Pancreas (tissue), 10 donors: ENCODE measurements at regions not wholly inside any gene's neighbourhood (a gene's known extent, or its start where the extent isn't known, plus 50 kb on each side); places are given as distances from the start of the nearest gene placed in this dataset.

Source experiments
- ATAC-seq, 4 donors: fragments of 200-7000 bp; cut with Tn5 transposase; one replicate each; pipeline versions ENCODE4 v1.8.0 to v1.9.1; 2020; ENCODE audit warnings: mild to moderate bottlenecking in 4 of 4, moderate library complexity in 4 of 4
- DNase-seq, 6 donors: peaks; one replicate each; pipeline ENCODE4 v3.0.0-alpha.2; 2020
- FAIRE-seq: peaks from 2 replicates; lab custom pipeline; 2012; peaks lifted over from hg19 to GRCh38; lab: Jason Lieb, UNC
- H3K27ac ChIP-seq, 4 donors: fragments of 200-600 bp; sonication (generic); 1 replicate in 3 of 4; 2 replicates in 1 of 4; pipeline versions ENCODE4 v1.5.0 to v1.8.0; 2020
- H3K27me3 ChIP-seq, 4 donors: fragments of 200-600 bp; one replicate each; pipeline ENCODE4 v1.8.0; 2021
- H3K36me3 ChIP-seq, 3 donors: fragments of 200-600 bp; sonication (generic) in 1 of 3; one replicate each; pipeline versions ENCODE4 v1.5.0 to v1.8.0; 2020 to 2021
- H3K4me1 ChIP-seq, 3 donors: fragments of 200-600 bp; one replicate each; pipeline ENCODE4 v1.8.0; 2021
- H3K4me3 ChIP-seq, 4 donors: fragments of 200-600 bp; sonication (generic) in 2 of 4; one replicate each; pipeline versions ENCODE4 v1.5.0 to v1.8.0; 2020 to 2021
- H3K9me3 ChIP-seq, 4 donors: fragments of 200-600 bp; one replicate each; pipeline ENCODE4 v1.8.0; 2021
- CTCF ChIP-seq, 4 donors: fragments of 200-600 bp; sonication (generic) in 3 of 4; IDR thresholded peaks; one replicate each; pipeline versions ENCODE4 v1.5.0 to v1.8.0; 2021; ENCODE audit warnings: antibody characterized with exemption in 4 of 4
- WGBS, 2 donors: extraction: QIAGEN DNeasy Blood & Tissue Kit; methylation state at CpG; one replicate each; pipeline ENCODE4 v1.1.7; 2013; 5-methylcytosine and 5-hydroxymethylcytosine counted together
- intact Hi-C, 3 donors: fragments of 100-400 bp; cut with DNase I; formaldehyde crosslinking; loops; one replicate each; pipeline versions ENCODE4 v1.11.1 to v1.14.2; 2022
- donor health status: healthy with polysubstance abuse.
- donor health status: DM: no; HTN: no; CAD: no; lungs with moderate emphysema.
- donor health status: DM: no; HTN: no; CAD: no.
- donor health status: control.
- donor health status: control.
- donor health status: Bipolar disorder and iron deficiency.
- donor health status: DM: yes; HTN: yes; CAD: no.
- donor health status: DM: no; HTN: no; CAD: no.
- donor health status: DM: no; HTN: no; CAD: no.
- donor health status: DM: yes; HTN: yes; CAD: no.

- Histone ChIP-seq H3K4me1 (no peaks in the 10 kb centered on the region), H3K9me3 (no peaks in the 10 kb centered on the region), H3K36me3 (no peaks in the 10 kb centered on the region), H3K27me3 (no peaks in the 10 kb centered on the region), H3K27ac (no peak overlapping the region), H3K4me3 (no peak overlapping the region)
- intact Hi-C loops: no loop called here
- TF ChIP-seq CTCF (IDR thresholded peaks at IDR 0.05): no peak
- 58 to 71% methylated on average over 6 of the region's 6 CpGs for WGBS, 2 donors
- FAIRE-seq (no peak), ATAC-seq (no peak), DNase-seq (no peak)
Observed at GRCh38 chr10:64320448-64320847, 799.2 kb downstream of the REEP3 start.

GRCh38 chr10:64329510-64329909 is 808.3 kb downstream of the REEP3 start:
- no peaks in the 10 kb centered on the region for H3K36me3 ChIP-seq
- ATAC-seq (no peak), FAIRE-seq (no peak), DNase-seq (no peak)
- intact Hi-C loops: no loop called here
- no peak overlapping the region for H3K27ac ChIP-seq
- no peak overlapping the region for H3K4me3 ChIP-seq
- no peak for TF ChIP-seq CTCF (IDR thresholded peaks at IDR 0.05)
- H3K4me1 ChIP-seq: no peaks in the 10 kb centered on the region
- no peaks in the 10 kb centered on the region for H3K27me3 ChIP-seq
- no peaks in the 10 kb centered on the region for H3K9me3 ChIP-seq
- 86 to 90% methylated on average over 5 of the region's 5 CpGs for WGBS, 2 donors

GRCh38 chr10:64332551-64332950 is 811.4 kb downstream of the REEP3 start:
- WGBS, 2 donors: 10 to 24% methylated on average over 1 of the region's 1 CpG
- no peaks in the 10 kb centered on the region for H3K27me3 ChIP-seq
- ATAC-seq (peak in 1 of 4 donors; percentile 37), FAIRE-seq (no peak), DNase-seq (no peak)
- H3K27ac ChIP-seq: no peak overlapping the region
- H3K4me1 ChIP-seq: no peaks in the 10 kb centered on the region
- H3K9me3 ChIP-seq: no peaks in the 10 kb centered on the region
- no peak for TF ChIP-seq CTCF (IDR thresholded peaks at IDR 0.05)
- intact Hi-C loops: no loop called here
- H3K36me3 ChIP-seq: no peaks in the 10 kb centered on the region
- no peak overlapping the region for H3K4me3 ChIP-seq

GRCh38 chr10:64334084-64334483 is 812.9 kb downstream of the REEP3 start:
- no peak for FAIRE-seq
- 88 to 93% methylated on average over 4 of the region's 4 CpGs for WGBS, 2 donors
- Histone ChIP-seq H3K4me3 (no peak overlapping the region), H3K4me1 (no peaks in the 10 kb centered on the region), H3K27ac (no peak overlapping the region), H3K27me3 (no peaks in the 10 kb centered on the region), H3K9me3 (no peaks in the 10 kb centered on the region), H3K36me3 (no peaks in the 10 kb centered on the region)
- no peak for ATAC-seq
- intact Hi-C loops: no loop called here
- no peak for DNase-seq
- TF ChIP-seq CTCF (IDR thresholded peaks at IDR 0.05): no peak

- H3K27ac ChIP-seq: no peak overlapping the region
- H3K4me3 ChIP-seq: no peak overlapping the region
- H3K36me3 ChIP-seq: no peaks in the 10 kb centered on the region
- no peaks in the 10 kb centered on the region for H3K4me1 ChIP-seq
- TF ChIP-seq CTCF (IDR thresholded peaks at IDR 0.05): no peak
- ATAC-seq (no peak), FAIRE-seq (no peak), DNase-seq (no peak)
- no peaks in the 10 kb centered on the region for H3K27me3 ChIP-seq
- 68 to 91% methylated on average over 1 of the region's 1 CpG for WGBS, 2 donors
- intact Hi-C loops: no loop called here
- no peaks in the 10 kb centered on the region for H3K9me3 ChIP-seq
Observed at GRCh38 chr10:64344211-64344610, 823.0 kb downstream of the REEP3 start.
